ENCODE measurements at regions not wholly inside any gene's neighbourhood (a gene's known extent, or its start where the extent isn't known, plus 50 kb on each side); places are given as distances from the start of the nearest gene placed in this dataset.

DNA sequence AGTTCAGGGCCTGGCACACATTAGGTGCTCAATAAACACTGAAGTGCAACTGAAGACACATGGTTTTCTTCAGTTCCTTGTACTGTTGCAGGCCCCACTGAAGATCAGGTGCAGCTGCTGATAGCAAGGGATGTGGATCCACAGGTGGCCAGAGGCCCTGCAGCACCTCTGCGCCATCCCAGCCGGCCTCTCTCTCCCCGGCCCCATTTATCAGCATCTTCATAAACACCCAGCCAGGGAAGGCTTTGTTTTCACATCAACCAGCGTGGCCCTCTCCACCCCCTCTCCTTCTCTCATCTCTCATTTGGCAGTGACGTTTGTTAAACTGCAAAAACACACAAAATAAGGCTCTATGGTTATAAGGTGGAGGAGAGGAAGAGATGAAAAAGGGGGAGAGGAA, 528.8 kb downstream of the BUD13 start:
- DNase-seq = no peak

DNA sequence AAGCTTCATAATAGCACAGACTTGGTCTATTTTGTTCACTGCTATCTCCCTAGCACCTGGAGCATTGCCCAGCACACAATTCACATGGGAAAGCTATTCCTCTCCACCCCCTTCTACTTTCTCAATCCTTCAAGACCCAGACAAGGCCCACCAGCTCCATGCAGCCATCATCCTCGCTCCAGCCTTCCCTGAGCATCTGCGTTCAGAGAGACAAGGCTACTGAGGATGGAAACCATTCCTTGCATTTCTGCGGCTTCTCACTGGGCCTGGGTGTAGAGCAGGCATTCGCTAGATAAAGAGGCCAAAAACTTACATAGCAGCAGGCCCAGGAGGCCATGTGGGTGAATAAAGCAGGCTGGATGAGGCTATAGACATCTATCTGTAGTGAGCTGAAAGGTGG, 530.8 kb downstream of the BUD13 start:
- no peak for DNase-seq

- DNase-seq = no peak
These were observed 532.1 kb downstream of the BUD13 start for GRCh38 chr11:116240710-116241109.

GRCh38 chr11:116239247-116239646, 533.5 kb downstream of the BUD13 start:
- DNase-seq = no peak

DNA sequence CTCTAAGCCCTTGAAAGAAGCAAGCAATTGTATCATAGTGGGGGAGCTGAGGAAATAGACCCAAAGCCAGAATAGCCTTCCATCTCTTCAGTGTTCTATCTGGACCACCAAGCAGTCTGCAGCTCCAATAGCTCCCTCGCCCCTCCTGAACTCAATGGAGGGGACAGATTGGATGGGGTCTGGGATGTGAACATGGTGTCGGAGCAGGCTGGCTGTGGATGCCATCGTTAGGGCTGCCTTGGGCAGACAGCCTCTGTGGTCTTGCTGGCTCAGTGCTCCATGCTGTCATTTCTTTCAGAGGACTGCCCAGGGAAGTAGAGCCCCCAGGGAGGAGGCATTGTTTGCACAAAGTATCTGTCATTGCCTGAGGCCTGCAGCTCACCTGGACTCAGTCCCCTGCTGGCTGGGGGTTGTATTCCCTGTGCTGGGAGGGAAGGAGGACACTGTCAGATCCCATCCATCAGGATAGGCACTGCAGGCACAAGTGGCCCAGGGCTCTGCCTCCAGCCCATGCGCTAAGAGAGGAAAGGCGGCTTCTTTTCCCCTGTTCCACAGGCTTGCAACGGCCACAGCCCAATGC, 537.7 kb downstream of the BUD13 start:
- DNase-seq = no peak

GRCh38 chr11:116233561-116233960, 539.2 kb downstream of the BUD13 start:
- no peak for DNase-seq

DNA sequence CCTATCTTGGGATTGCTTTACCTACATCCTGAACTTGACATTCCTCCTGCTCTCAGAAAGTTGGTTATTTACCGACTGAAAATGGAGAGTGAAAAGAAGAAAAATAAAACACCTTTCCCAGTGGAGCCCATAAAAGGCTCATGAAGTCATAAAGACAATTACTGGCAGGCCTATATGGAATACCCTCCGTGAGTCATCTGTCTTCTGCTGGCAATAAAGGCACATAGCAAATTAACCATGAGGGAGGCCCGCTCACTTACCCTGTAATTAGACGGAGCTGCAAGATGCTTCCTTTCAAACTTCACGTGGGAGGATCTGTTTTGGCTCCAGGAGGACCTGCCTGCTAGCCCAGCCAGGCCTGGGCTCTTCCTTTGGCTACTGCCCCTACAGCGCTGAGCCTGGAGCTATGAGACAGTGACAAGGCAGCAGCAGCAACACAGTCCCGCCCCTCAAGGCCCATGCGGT, 540.4 kb downstream of the BUD13 start:
- no peak for DNase-seq

DNA sequence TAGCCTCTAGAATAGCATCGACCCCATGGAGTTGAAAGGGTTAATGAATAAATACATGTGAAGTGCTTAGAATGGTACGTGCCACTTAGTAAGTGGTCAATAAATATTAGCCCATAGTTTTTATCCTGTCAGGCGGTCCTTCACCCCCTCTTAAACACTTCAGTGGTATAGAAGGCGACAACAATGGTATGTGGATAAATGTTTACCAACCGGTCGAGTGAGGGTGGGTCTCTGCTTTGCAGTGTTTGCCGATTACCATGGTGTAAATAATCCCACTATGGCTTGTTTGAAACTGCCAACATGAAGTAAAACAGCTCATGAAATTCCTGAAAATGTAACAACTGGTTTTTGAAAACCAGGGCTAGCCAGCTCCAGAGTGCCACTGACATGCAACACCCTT, 541.2 kb downstream of the BUD13 start:
- DNase-seq = no peak

DNA sequence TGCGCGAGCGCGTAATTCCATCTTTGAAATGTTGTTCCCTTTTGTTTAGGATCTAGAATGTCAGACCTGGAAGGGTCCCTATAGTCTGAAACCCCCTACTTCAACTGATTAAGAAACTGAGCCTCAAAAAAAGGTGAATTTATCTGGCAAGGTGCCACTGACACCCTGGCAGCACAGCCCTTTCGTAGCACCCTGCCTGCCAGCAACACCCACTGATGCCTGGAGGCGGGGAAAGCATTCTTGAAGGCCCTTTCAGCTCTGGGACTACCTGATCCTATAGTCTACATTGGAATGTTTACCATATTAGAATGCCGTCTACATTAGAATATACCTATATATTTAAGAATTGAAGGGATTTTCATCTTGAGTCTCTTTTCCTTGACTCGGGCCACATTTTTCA, 542.3 kb downstream of the BUD13 start:
- DNase-seq = no peak

GRCh38 chr11:116229236-116229970, 543.4 kb downstream of the BUD13 start:
- DNase-seq = peak; percentile 49

DNA sequence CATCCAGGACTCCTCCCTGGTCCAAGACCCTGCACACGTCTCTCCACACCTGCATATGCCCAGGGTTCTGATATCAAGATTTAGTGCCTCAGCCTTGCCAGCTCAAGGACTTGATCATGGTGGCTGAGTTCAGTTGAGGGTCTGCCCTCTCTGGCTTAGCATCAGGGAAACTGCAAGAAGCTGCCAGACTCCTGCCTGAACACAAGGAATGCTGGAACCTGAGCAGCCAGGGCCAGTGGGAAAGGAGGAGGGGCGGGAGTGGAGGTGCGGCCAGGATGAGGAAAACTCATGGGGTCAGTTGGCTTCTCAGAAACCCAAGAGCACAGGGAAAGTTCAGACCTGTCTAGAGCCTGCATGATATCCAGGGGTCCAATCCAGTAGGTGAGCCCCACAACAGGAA, 546.1 kb downstream of the BUD13 start:
- DNase-seq = no peak

- DNase-seq = no peak
These were observed 546.8 kb downstream of the BUD13 start for GRCh38 chr11:116225784-116226585.

- DNase-seq = no peak
These were observed 547.6 kb downstream of the BUD13 start for GRCh38 chr11:116225236-116225635.

- DNase-seq = no peak
These were observed 547.9 kb downstream of the BUD13 start for GRCh38 chr11:116224889-116225200.

DNA sequence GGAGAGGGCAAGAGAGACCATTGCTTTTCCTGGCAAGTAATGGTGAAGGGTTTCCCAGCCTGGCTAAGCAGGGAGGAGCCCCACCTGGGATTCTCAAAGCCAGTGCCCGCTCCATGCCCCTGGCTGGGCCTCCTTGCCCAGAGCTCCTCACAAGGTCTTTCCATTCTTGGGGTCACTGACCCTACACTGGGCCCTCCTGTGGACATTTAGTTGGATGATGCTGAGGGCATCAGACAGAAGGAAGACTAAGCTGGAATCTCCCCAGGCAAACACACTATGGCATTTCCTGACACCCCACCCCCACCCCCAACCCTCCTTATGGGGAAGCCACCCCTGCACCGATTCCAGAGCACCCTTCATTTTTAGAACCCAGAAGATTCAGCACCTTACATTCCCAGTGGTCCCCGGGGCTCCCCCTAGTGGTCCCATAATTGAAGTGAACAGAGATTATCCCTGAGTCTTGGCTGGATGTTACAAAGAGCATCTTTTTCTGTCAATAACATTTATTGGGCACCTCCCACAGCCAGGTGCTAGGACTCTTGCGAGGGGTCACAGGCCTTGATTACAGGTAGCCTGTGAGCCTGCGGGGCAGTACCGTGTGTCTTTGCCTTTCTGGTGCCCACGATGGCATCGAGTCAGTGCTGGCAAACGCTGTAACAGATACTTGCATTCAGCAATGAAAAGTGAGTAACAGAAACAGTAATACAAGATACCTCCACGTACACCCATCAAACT, 548.5 kb downstream of the BUD13 start:
- DNase-seq = no peak

GRCh38 chr11:116221351-116221750, 551.4 kb downstream of the BUD13 start:
- no peak for DNase-seq

- DNase-seq = no peak
These were observed 553.6 kb downstream of the BUD13 start for GRCh38 chr11:116219171-116219635.

DNA sequence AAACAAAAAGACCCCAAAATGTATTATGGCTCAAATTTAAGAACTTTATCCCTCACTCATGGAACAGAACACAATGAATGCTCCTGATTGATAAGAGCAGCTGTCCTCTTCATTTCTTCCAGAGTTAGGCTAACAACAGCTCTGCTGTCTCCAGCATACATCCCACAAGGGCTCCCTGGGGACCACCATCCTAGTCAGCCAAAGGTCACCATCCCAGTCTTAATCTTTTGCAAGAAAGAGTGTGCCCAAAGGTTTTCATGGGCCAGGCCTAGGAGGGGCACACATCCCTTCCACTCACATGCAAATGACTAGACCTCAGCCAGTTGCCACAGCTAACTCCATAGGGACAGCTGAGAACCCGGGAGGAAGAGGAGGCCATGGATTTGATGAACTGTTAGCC, 555.3 kb downstream of the BUD13 start:
- no peak for DNase-seq

- DNase-seq = no peak
These were observed 555.8 kb downstream of the BUD13 start for GRCh38 chr11:116217006-116217405.

DNA sequence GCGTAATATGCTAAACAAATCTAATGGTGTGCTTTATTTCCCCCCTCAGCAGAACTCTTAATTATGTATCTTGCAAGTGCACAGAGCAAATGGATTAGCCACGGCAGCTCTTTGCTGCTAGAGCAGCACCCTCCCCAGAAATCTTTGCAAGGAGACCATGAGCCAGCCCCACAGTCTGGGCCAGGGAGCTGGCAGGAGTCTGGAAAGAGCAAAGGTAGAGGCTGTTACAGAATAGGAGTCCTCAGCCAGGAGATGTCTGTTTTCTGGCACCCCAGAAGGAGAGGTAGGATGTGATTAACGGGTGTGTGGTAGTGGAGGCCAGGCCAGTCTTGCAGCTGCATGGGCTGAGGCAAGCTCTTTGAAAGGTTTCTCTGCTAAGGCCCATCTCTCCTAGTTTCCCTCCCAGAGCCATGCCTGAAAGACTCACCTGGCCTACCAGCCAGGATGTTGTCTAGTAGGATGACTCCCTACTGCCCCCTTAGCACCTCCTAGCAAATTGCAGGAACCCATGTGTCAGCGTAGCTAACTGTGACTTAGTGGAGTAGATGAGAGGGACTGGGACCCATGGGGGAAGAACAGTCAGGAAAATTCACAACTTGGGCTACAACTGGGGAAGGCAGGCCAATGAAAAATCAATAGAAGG, 557.2 kb downstream of the BUD13 start:
- DNase-seq = no peak

- no peak for DNase-seq
These were observed 561.6 kb downstream of the BUD13 start for GRCh38 chr11:116211147-116211546.

- DNase-seq = no peak
These were observed 562.1 kb downstream of the BUD13 start for GRCh38 chr11:116210663-116211062.

DNA sequence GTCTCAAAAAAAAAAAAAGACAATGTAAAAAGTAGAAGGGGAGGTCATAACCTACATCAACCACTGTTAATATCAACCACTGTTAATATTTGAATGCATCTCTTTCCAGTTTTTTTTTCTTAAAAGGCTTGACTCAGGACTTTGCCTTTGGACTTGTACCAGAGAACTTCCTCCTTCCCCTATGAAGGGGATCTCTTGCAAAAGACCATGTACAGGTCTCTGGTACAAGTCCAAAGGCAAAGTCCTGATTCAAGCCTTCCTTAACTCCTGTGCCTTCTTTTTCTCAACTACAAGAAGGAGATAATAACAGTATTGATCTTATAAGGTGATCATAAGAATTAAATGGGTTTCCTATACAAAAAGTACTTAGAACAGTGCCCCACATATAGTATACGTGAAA, 563.5 kb downstream of the BUD13 start:
- DNase-seq = no peak
